ENCODE measurements at regions not wholly inside any gene's neighbourhood (a gene's known extent, or its start where the extent isn't known, plus 50 kb on each side); places are given as distances from the start of the nearest gene placed in this dataset.

DNA sequence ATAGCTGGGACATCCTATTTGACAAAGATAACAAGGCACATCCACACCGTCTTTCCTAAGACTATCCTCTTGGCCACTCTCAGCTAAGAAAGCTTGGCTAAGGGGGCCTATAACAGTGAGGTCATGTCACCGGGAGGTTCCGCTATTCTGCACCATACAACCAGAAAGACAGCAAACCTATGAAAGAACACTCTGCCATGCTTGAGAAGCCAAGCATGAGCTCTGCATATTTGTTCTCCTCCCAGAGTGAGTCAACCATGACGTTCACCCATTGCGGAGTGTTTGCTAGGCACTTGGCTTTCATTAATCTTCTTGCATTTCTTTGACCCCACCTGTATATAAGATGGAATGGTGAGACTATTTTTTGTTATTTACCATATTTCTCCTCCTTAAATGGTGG lies 141.2 kb downstream of the GMNC start:
- TF ChIP-seq, protein P1, sequence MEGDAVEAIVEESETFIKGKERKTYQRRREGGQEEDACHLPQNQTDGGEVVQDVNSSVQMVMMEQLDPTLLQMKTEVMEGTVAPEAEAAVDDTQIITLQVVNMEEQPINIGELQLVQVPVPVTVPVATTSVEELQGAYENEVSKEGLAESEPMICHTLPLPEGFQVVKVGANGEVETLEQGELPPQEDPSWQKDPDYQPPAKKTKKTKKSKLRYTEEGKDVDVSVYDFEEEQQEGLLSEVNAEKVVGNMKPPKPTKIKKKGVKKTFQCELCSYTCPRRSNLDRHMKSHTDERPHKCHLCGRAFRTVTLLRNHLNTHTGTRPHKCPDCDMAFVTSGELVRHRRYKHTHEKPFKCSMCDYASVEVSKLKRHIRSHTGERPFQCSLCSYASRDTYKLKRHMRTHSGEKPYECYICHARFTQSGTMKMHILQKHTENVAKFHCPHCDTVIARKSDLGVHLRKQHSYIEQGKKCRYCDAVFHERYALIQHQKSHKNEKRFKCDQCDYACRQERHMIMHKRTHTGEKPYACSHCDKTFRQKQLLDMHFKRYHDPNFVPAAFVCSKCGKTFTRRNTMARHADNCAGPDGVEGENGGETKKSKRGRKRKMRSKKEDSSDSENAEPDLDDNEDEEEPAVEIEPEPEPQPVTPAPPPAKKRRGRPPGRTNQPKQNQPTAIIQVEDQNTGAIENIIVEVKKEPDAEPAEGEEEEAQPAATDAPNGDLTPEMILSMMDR (conservative IDR thresholded peaks at IDR 0.05 in 1 of 2, IDR thresholded peaks at IDR 0.05 in 1 of 2; ENCODE audit: low read depth in 1 of 2, low read length in 2 of 2): no peak
- TF ChIP-seq EZH2 (IDR thresholded peaks at IDR 0.05; ENCODE audit: low read length, missing control alignments): no peak

All from fibroblast of lung (primary cell).